ENCODE measurements at regions not wholly inside any gene's neighbourhood (a gene's known extent, or its start where the extent isn't known, plus 50 kb on each side); places are given as distances from the start of the nearest gene placed in this dataset.

GRCh38 chr14:34364201-34364600 is 97.8 kb downstream of the SPTSSA start:
- no peak for TF ChIP-seq POLR2A (IDR thresholded peaks at IDR 0.05)
- TF ChIP-seq CTCF (IDR thresholded peaks at IDR 0.05), result no peak
- Histone ChIP-seq H3K27ac (no peak overlapping the region), H3K36me3 (no peaks in the 10 kb centered on the region), H3K9me3 (no peaks in the 10 kb centered on the region), H3K27me3 (no peaks in the 10 kb centered on the region), H3K4me1 (no peaks in the 10 kb centered on the region), H3K4me3 (no peak overlapping the region)
- no peak for DNase-seq

- TF ChIP-seq CTCF (IDR thresholded peaks at IDR 0.05) (no peak), POLR2A (IDR thresholded peaks at IDR 0.05) (no peak)
- no peaks in the 10 kb centered on the region for H3K4me1 ChIP-seq
- H3K9me3 ChIP-seq, result no peaks in the 10 kb centered on the region
- no peaks in the 10 kb centered on the region for H3K36me3 ChIP-seq
- no peaks in the 10 kb centered on the region for H3K27me3 ChIP-seq
- no peak for DNase-seq
- no peak overlapping the region for H3K27ac ChIP-seq
- H3K4me3 ChIP-seq, result no peak overlapping the region
These were observed 98.3 kb downstream of the SPTSSA start for GRCh38 chr14:34363733-34364134.

GRCh38 chr14:34362641-34363251 is 99.3 kb downstream of the SPTSSA start:
- DNase-seq, result no peak
- Histone ChIP-seq H3K9me3 (no peaks in the 10 kb centered on the region), H3K4me1 (no peaks in the 10 kb centered on the region), H3K27me3 (no peaks in the 10 kb centered on the region), H3K36me3 (no peaks in the 10 kb centered on the region), H3K27ac (no peak overlapping the region), H3K4me3 (no peak overlapping the region)
- TF ChIP-seq CTCF (IDR thresholded peaks at IDR 0.05), result no peak
- TF ChIP-seq POLR2A (IDR thresholded peaks at IDR 0.05), result no peak

DNA sequence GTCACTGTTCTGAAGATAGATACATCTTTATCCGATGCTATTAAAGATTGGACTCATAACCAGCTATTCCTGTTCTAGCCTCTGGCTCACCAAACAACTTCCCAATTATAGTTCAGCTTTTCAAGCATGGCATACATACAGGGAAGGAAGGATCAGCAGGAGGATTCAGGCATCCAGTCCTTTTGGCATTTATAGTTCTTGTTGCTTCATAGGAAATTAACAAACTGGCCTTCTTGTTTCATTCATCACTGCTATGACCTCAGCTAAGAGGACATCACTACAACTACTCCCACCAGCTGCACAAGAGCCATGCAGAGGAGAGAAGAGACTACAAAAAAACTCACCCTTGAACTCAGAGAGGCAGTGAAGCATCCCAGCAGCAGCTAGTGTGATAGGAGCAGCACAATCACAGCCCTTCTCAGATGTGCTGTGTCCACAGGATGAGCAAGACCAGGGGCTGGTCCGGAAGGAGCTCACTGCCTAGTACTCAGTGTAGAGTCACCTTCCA is 100.5 kb downstream of the SPTSSA start:
- Histone ChIP-seq H3K27me3 (no peaks in the 10 kb centered on the region), H3K36me3 (no peaks in the 10 kb centered on the region), H3K9me3 (no peaks in the 10 kb centered on the region), H3K4me3 (no peak overlapping the region), H3K4me1 (no peaks in the 10 kb centered on the region), H3K27ac (peak overlapping the region in 2 of 4 donors; percentile 7 to 28)
- DNase-seq, result no peak
- TF ChIP-seq POLR2A (IDR thresholded peaks at IDR 0.05) (no peak), CTCF (IDR thresholded peaks at IDR 0.05) (no peak)

- Histone ChIP-seq H3K4me1 (no peaks in the 10 kb centered on the region), H3K9me3 (no peaks in the 10 kb centered on the region), H3K27ac (no peak overlapping the region), H3K36me3 (no peaks in the 10 kb centered on the region), H3K4me3 (no peak overlapping the region), H3K27me3 (no peaks in the 10 kb centered on the region)
- TF ChIP-seq POLR2A (IDR thresholded peaks at IDR 0.05), result no peak
- no peak for TF ChIP-seq CTCF (IDR thresholded peaks at IDR 0.05)
- no peak for DNase-seq
These were observed 102.5 kb downstream of the SPTSSA start for GRCh38 chr14:34359420-34360117.

All from Peyer's patch (tissue), 4 donors.